ENCODE measurements at regions not wholly inside any gene's neighbourhood (a gene's known extent, or its start where the extent isn't known, plus 50 kb on each side); places are given as distances from the start of the nearest gene placed in this dataset.

- POLR2A ChIA-PET, result no interaction called here
- peaks cover 0 to 4% (median 0%) of the 10 kb centered on the region in 9 donors for H3K9me3 Mint-ChIP-seq
- H3K36me3 Mint-ChIP-seq, result no peaks in the 10 kb centered on the region
- ATAC-seq, result no peak
- no peak for DNase-seq
- H3K4me1 Mint-ChIP-seq, result no peaks in the 10 kb centered on the region
- no peak overlapping the region for H3K4me3 Mint-ChIP-seq
- H3K27ac Mint-ChIP-seq, result no peak overlapping the region
- peaks cover 0 to 24% (median 4%) of the 10 kb centered on the region in 5 donors for H3K27me3 Mint-ChIP-seq
Observed at GRCh38 chr15:93452537-93453211, 363.7 kb upstream of the RGMA start.

GRCh38 chr15:93451822-93452221, 362.8 kb upstream of the RGMA start:
- ATAC-seq (no peak), DNase-seq (no peak)
- Mint-ChIP-seq H3K27ac (no peak overlapping the region), H3K36me3 (no peaks in the 10 kb centered on the region), H3K27me3 (peaks cover 0 to 24% (median 4%) of the 10 kb centered on the region in 5 donors), H3K9me3 (peaks cover 0 to 5% (median 0%) of the 10 kb centered on the region in 9 donors), H3K4me3 (no peak overlapping the region), H3K4me1 (no peaks in the 10 kb centered on the region)
- POLR2A ChIA-PET, result no interaction called here

- H3K4me3 Mint-ChIP-seq, result no peak overlapping the region
- POLR2A ChIA-PET, result no interaction called here
- peaks cover 0 to 5% (median 0%) of the 10 kb centered on the region in 9 donors for H3K9me3 Mint-ChIP-seq
- H3K27ac Mint-ChIP-seq, result no peak overlapping the region
- H3K4me1 Mint-ChIP-seq, result no peaks in the 10 kb centered on the region
- no peak for DNase-seq
- no peaks in the 10 kb centered on the region for H3K36me3 Mint-ChIP-seq
- no peak for ATAC-seq
- peaks cover 0 to 19% (median 4%) of the 10 kb centered on the region in 5 donors for H3K27me3 Mint-ChIP-seq
Observed at GRCh38 chr15:93451265-93451664, 362.3 kb upstream of the RGMA start.

- no peaks in the 10 kb centered on the region for H3K4me1 Mint-ChIP-seq
- POLR2A ChIA-PET, result no interaction called here
- no peak for ATAC-seq
Observed at GRCh38 chr15:93449798-93450197, 360.8 kb upstream of the RGMA start.

GRCh38 chr15:93438310-93438709, 349.3 kb upstream of the RGMA start:
- Mint-ChIP-seq H3K9me3 (peaks cover 0 to 11% (median 0%) of the 10 kb centered on the region in 9 donors), H3K27me3 (peaks cover 17 to 61% (median 28%) of the 10 kb centered on the region in 5 donors), H3K36me3 (no peaks in the 10 kb centered on the region), H3K27ac (no peak overlapping the region), H3K4me1 (no peaks in the 10 kb centered on the region), H3K4me3 (no peak overlapping the region)
- POLR2A ChIA-PET, result no interaction called here
- ATAC-seq (no peak), DNase-seq (no peak)

More at GRCh38 chr15:93449798-93450197, 360.8 kb upstream of the RGMA start:
- DNase-seq, result no peak
- peaks cover 0 to 10% (median 2%) of the 10 kb centered on the region in 5 donors for H3K27me3 Mint-ChIP-seq
- H3K9me3 Mint-ChIP-seq, result peaks cover 0 to 5% (median 0%) of the 10 kb centered on the region in 9 donors
- no peaks in the 10 kb centered on the region for H3K36me3 Mint-ChIP-seq
- no peak overlapping the region for H3K4me3 Mint-ChIP-seq
- H3K27ac Mint-ChIP-seq, result no peak overlapping the region

- H3K9me3 Mint-ChIP-seq, result peaks cover 0 to 4% (median 0%) of the 10 kb centered on the region in 9 donors
- no peaks in the 10 kb centered on the region for H3K36me3 Mint-ChIP-seq
- POLR2A ChIA-PET, result no interaction called here
- ATAC-seq, result no peak
- H3K27ac Mint-ChIP-seq, result no peak overlapping the region
- H3K4me1 Mint-ChIP-seq, result no peaks in the 10 kb centered on the region
- H3K27me3 Mint-ChIP-seq, result peaks cover 0 to 19% (median 11%) of the 10 kb centered on the region in 5 donors
- no peak overlapping the region for H3K4me3 Mint-ChIP-seq
- DNase-seq, result no peak
Observed at GRCh38 chr15:93432474-93432873, 343.5 kb upstream of the RGMA start.

- no peaks in the 10 kb centered on the region for H3K4me1 Mint-ChIP-seq
- H3K27me3 Mint-ChIP-seq, result peaks cover 0 to 9% (median 2%) of the 10 kb centered on the region in 5 donors
- no peak overlapping the region for H3K4me3 Mint-ChIP-seq
- ATAC-seq (no peak), DNase-seq (no peak)
- POLR2A ChIA-PET, result no interaction called here
- no peak overlapping the region for H3K27ac Mint-ChIP-seq
- H3K9me3 Mint-ChIP-seq, result peaks cover 0 to 4% (median 0%) of the 10 kb centered on the region in 9 donors
- no peaks in the 10 kb centered on the region for H3K36me3 Mint-ChIP-seq
Observed at GRCh38 chr15:93428807-93429351, 339.9 kb upstream of the RGMA start.

GRCh38 chr15:93428150-93428549, 339.1 kb upstream of the RGMA start:
- ATAC-seq, result no peak
- no peak for DNase-seq
- POLR2A ChIA-PET, result no interaction called here
- Mint-ChIP-seq H3K36me3 (no peaks in the 10 kb centered on the region), H3K4me3 (no peak overlapping the region), H3K4me1 (no peaks in the 10 kb centered on the region), H3K9me3 (peaks cover 0 to under 1% (median 0%) of the 10 kb centered on the region in 9 donors), H3K27ac (no peak overlapping the region), H3K27me3 (peaks cover 0 to 10% (median 0%) of the 10 kb centered on the region in 5 donors)

- H3K36me3 Mint-ChIP-seq, result no peaks in the 10 kb centered on the region
- no peaks in the 10 kb centered on the region for H3K4me1 Mint-ChIP-seq
- H3K27ac Mint-ChIP-seq, result no peak overlapping the region
- no peak for DNase-seq
- H3K27me3 Mint-ChIP-seq, result peaks cover 0 to 10% (median 0%) of the 10 kb centered on the region in 5 donors
- no peaks in the 10 kb centered on the region for H3K9me3 Mint-ChIP-seq
- no peak overlapping the region for H3K4me3 Mint-ChIP-seq
- ATAC-seq, result no peak
- POLR2A ChIA-PET, result no interaction called here
Observed at GRCh38 chr15:93424131-93424530, 335.1 kb upstream of the RGMA start.

- Mint-ChIP-seq H3K36me3 (no peaks in the 10 kb centered on the region), H3K4me3 (no peak overlapping the region), H3K9me3 (no peaks in the 10 kb centered on the region), H3K27ac (no peak overlapping the region), H3K4me1 (no peaks in the 10 kb centered on the region), H3K27me3 (peaks cover 0 to 10% (median 0%) of the 10 kb centered on the region in 5 donors)
- POLR2A ChIA-PET, result no interaction called here
- ATAC-seq (no peak), DNase-seq (no peak)
Observed at GRCh38 chr15:93422476-93422875, 333.5 kb upstream of the RGMA start.

- no peak overlapping the region for H3K4me3 Mint-ChIP-seq
- peaks cover 0 to 7% (median 2%) of the 10 kb centered on the region in 5 donors for H3K27me3 Mint-ChIP-seq
- no peaks in the 10 kb centered on the region for H3K36me3 Mint-ChIP-seq
- H3K4me1 Mint-ChIP-seq, result no peaks in the 10 kb centered on the region
- no peak for ATAC-seq
- DNase-seq, result no peak
- no peak overlapping the region for H3K27ac Mint-ChIP-seq
- no peaks in the 10 kb centered on the region for H3K9me3 Mint-ChIP-seq
- POLR2A ChIA-PET, result no interaction called here
Observed at GRCh38 chr15:93420477-93420876, 331.5 kb upstream of the RGMA start.

GRCh38 chr15:93420050-93420452, 331.0 kb upstream of the RGMA start:
- Mint-ChIP-seq H3K27ac (no peak overlapping the region), H3K9me3 (no peaks in the 10 kb centered on the region), H3K27me3 (peaks cover 0 to 11% (median 4%) of the 10 kb centered on the region in 5 donors), H3K4me1 (no peaks in the 10 kb centered on the region), H3K36me3 (no peaks in the 10 kb centered on the region), H3K4me3 (no peak overlapping the region)
- POLR2A ChIA-PET, result no interaction called here
- no peak for ATAC-seq
- no peak for DNase-seq

GRCh38 chr15:93418566-93418965, 329.6 kb upstream of the RGMA start:
- DNase-seq, result no peak
- no peak for ATAC-seq
- Mint-ChIP-seq H3K4me3 (no peak overlapping the region), H3K27ac (no peak overlapping the region), H3K9me3 (no peaks in the 10 kb centered on the region), H3K27me3 (peaks cover 0 to 9% (median 4%) of the 10 kb centered on the region in 5 donors), H3K36me3 (no peaks in the 10 kb centered on the region), H3K4me1 (no peaks in the 10 kb centered on the region)
- POLR2A ChIA-PET, result no interaction called here

GRCh38 chr15:93417631-93418030, 328.6 kb upstream of the RGMA start:
- POLR2A ChIA-PET, result no interaction called here
- Mint-ChIP-seq H3K27me3 (peaks cover 0 to 11% (median 4%) of the 10 kb centered on the region in 5 donors), H3K27ac (no peak overlapping the region), H3K4me3 (no peak overlapping the region), H3K4me1 (no peaks in the 10 kb centered on the region), H3K9me3 (peaks cover 0 to 2% (median 0%) of the 10 kb centered on the region in 9 donors), H3K36me3 (no peaks in the 10 kb centered on the region)
- no peak for DNase-seq
- ATAC-seq, result no peak

All from naive thymus-derived CD8-positive, alpha-beta T cell (primary cell).